ENCODE measurements at regions not wholly inside any gene's neighbourhood (a gene's known extent, or its start where the extent isn't known, plus 50 kb on each side); places are given as distances from the start of the nearest gene placed in this dataset.
"Not testable (repeated sequence)": the region's sequence is repeated elsewhere in the genome, so short reads cannot be mapped to it uniquely, and the experiment has no call there.

- DNase-seq (ENCODE audit: low read depth, low spot score): no peak
Measured at GRCh38 chr22:48631288-48631863, 1196.3 kb downstream of the BRD1 start.

GRCh38 chr22:48630848-48631247 lies 1196.8 kb downstream of the BRD1 start:
- DNase-seq (ENCODE audit: low read depth, low spot score): no peak

- DNase-seq (ENCODE audit: low read depth, low spot score): no peak
Measured at GRCh38 chr22:48630433-48630754, 1197.3 kb downstream of the BRD1 start.

GRCh38 chr22:48629631-48630432 lies 1197.8 kb downstream of the BRD1 start:
- no peak for DNase-seq (ENCODE audit: low read depth, low spot score)

GRCh38 chr22:48628891-48629543 lies 1198.7 kb downstream of the BRD1 start:
- DNase-seq (ENCODE audit: low read depth, low spot score): no peak

- DNase-seq (ENCODE audit: low read depth, low spot score): no peak
Measured at GRCh38 chr22:48627966-48628365, 1199.7 kb downstream of the BRD1 start.

GRCh38 chr22:48627203-48627602 lies 1200.5 kb downstream of the BRD1 start:
- DNase-seq (ENCODE audit: low read depth, low spot score): no peak

- DNase-seq (ENCODE audit: low read depth, low spot score): no peak
Measured at GRCh38 chr22:48624401-48624800, 1203.3 kb downstream of the BRD1 start.

- DNase-seq (ENCODE audit: low read depth, low spot score): no peak
Measured at GRCh38 chr22:48622891-48623545, 1204.7 kb downstream of the BRD1 start.

- DNase-seq (ENCODE audit: low read depth, low spot score): no peak
Measured at GRCh38 chr22:48621085-48621484, 1206.6 kb downstream of the BRD1 start.

- not testable (repeated sequence) for DNase-seq (ENCODE audit: low read depth, low spot score)
Measured at GRCh38 chr22:48620460-48620859, 1207.2 kb downstream of the BRD1 start.

- no peak for DNase-seq (ENCODE audit: low read depth, low spot score)
Measured at GRCh38 chr22:48619721-48620120, 1208.0 kb downstream of the BRD1 start.

- no peak for DNase-seq (ENCODE audit: low read depth, low spot score)
Measured at GRCh38 chr22:48618326-48618725, 1209.3 kb downstream of the BRD1 start.

- no peak for DNase-seq (ENCODE audit: low read depth, low spot score)
Measured at GRCh38 chr22:48616656-48617055, 1211.0 kb downstream of the BRD1 start.

- DNase-seq (ENCODE audit: low read depth, low spot score): no peak
Measured at GRCh38 chr22:48615171-48616008, 1212.3 kb downstream of the BRD1 start.

GRCh38 chr22:48613566-48614200 lies 1214.0 kb downstream of the BRD1 start:
- DNase-seq (ENCODE audit: low read depth, low spot score): no peak

GRCh38 chr22:48612077-48612995 lies 1215.3 kb downstream of the BRD1 start:
- no peak for DNase-seq (ENCODE audit: low read depth, low spot score)

GRCh38 chr22:48609279-48609865 lies 1218.3 kb downstream of the BRD1 start:
- no peak for DNase-seq (ENCODE audit: low read depth, low spot score)

- DNase-seq (ENCODE audit: low read depth, low spot score): no peak
Measured at GRCh38 chr22:48607901-48608662, 1219.6 kb downstream of the BRD1 start.
